ENCODE measurements at regions not wholly inside any gene's neighbourhood (a gene's known extent, or its start where the extent isn't known, plus 50 kb on each side); places are given as distances from the start of the nearest gene placed in this dataset.
"Not testable (repeated sequence)": the region's sequence is repeated elsewhere in the genome, so short reads cannot be mapped to it uniquely, and the experiment has no call there.

GRCh38 chr21:13923175-13923574 is 287.6 kb downstream of the LIPI start:
- DNase-seq (ENCODE audit: low spot score) = not testable (repeated sequence)

GRCh38 chr21:13921455-13921854 is 289.3 kb downstream of the LIPI start:
- DNase-seq (ENCODE audit: low spot score) = not testable (repeated sequence)

DNA sequence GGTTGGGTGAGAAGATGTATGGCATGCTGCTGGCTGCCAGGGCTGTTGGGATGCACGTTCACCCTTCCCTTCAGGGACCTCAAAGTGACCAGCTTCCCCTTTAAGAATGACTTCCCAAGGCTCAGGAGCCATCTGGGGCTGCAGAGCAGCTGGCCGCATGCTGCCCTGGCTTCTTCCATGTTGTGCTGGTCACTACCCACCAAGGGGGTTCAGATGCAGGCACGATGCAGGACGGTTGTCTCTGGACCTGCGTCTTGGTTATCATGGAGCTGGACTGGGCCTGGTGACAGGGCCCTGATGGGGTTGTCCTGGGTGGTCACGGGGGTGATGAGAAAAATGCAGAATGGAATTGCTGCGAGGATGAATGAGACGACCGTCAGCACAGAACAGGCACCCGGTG is 297.8 kb downstream of the POTED start:
- not testable (repeated sequence) for DNase-seq (ENCODE audit: low spot score)

DNA sequence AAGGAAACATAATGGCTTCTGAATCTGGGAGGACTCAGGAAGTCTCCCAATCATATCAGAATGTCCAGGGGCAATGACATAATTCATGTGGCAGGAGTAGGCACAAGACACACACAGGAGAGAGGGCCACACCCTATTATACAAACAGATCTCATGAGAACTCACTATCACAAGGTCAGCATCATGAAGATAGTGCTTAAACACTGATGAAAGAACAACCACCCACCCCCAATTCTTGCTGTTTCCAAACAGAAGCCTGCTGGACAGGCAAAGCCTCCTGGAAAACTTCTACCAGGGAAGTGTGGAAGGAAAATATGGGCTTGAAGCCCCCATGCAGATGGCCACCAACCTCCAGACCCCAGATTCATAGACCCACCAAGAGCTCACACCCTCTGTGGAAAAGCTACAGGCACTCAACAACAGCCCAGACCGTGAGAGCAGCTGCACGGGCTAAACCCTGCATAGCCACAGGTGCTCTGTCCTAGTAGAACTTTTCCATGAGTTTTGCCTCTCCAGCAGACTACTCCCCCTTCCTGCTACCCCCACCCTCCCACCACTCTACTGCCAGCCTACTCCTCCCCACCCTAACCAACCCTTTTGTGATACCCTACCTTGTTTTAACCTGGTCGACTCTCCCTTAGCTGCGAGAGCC is 287.1 kb downstream of the POTED start:
- not testable (repeated sequence) for DNase-seq (ENCODE audit: low spot score)

DNA sequence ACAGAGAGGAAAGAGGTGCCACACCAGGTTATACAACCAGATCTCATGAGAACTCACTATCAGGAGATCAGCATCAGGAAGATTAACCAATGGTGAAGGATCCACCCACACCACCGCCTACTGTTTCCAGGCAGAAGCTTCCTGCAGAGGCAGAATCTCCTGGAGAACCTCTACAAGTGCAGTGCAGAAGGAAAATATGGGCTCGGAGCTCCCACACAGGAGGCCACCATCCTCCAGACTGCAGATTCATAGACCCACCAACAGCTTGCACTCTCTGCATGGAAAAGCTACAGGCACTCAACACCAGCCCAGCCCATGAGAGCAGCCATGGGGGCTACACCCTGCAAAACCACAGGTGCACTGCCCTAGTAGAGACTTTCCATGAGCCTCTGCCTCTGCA is 284.0 kb downstream of the POTED start:
- DNase-seq (ENCODE audit: low spot score) = not testable (repeated sequence)

GRCh38 chr21:13893025-13893424 is 283.4 kb downstream of the POTED start:
- DNase-seq (ENCODE audit: low spot score) = not testable (repeated sequence)

DNA sequence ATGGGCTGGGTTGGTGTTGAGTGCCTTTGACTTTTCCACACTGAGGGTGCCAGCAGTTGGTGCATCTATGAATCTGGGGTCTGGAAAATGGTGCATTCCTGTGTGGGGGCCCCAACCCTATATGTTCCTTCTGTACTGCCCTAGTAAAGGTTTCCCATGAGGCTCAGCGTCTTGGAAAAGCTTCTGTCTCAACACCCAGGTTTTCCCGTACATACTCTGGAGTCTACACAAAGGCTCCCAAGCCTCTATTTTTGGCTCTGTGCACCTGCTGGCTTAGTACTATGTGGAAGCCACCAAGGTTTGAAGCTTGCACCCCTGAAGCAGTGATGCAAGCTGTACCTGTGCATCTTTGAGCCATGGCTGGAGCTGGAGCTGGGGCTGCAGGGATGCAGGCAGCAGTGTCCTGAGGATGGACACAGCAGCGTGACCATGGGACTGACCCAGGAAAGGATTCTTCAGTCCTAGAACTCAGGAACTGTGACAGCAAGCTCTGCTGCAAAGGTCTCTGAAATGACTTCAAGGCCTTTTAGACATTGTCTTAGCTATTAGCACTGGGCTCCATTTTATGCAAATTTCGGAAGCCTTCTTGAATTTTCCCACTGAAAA is 282.7 kb downstream of the POTED start:
- not testable (repeated sequence) for DNase-seq (ENCODE audit: low spot score)

GRCh38 chr21:13889176-13889575 is 279.6 kb downstream of the POTED start:
- DNase-seq (ENCODE audit: low spot score) = not testable (repeated sequence)

DNA sequence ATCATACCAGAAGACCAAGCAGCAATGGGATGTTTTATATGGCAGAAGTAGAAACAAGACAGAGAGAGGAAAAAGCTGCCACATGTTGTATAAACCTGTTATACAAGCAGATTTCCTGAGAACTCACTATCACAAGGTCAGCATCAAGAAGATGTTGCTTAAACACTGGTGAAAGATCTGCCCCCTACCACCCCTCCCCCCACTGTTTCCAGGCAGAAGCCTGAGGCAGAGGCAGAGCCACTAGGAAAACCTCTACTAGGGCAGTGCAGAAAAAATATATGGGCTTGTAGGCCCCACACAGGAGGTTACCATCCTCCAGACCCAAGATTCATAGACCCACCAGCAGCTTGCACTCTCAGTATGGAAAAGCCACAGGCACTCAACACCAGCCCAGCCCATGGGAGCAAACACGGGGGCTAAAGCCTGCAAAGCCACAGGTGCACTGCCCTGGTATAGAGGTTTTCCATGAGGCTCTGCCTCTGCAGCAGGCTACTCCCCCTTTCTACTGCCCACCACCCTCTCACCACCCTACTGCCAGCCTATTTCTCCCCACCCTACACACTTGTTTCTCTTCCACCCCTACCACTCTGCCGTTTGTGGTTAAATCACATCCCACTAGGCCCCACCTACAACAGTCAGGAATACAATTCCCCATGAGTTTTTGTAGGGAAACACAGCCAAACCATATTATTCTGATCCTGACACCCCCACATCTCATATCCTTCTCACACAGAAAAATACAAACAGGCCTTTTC is 274.2 kb downstream of the POTED start:
- not testable (repeated sequence) for DNase-seq (ENCODE audit: low spot score)

DNA sequence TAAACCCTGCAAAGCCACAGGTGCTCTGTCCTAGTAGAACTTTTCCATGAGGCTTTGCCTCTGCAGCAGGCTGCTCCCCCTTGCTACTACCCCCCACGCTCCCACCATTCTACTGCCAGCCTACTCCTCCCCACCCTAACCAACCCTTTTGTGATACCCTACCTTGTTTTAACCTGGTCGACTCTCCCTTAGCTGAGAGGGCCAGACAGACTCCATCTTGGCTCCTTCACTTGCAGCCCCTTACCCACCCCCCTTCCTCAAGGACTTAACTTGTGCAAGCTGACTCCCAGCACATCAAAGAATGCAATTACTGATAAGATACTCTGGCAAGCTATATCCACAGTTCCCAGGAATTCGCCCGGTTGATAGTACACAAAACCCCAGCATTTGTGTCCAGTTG is 267.9 kb downstream of the POTED start:
- DNase-seq (ENCODE audit: low spot score) = not testable (repeated sequence)

DNA sequence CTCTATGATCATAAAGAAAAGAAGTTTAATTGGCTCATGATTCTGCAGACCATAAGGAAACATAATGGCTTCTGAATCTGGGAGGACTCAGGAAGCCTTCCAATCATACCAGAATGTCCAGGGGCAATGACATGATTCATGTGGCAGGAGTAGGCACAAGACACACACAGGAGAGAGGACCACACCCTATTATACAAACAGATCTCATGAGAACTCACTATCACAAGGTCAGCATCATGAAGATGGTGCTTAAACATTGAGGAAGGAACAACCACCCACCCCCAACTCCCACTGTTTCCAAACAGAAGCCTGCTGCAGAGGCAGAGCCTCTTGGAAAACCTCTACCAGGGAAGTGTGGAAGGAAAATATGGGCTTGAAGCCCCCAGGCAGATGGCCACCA is 267.4 kb downstream of the POTED start:
- not testable (repeated sequence) for DNase-seq (ENCODE audit: low spot score)

DNA sequence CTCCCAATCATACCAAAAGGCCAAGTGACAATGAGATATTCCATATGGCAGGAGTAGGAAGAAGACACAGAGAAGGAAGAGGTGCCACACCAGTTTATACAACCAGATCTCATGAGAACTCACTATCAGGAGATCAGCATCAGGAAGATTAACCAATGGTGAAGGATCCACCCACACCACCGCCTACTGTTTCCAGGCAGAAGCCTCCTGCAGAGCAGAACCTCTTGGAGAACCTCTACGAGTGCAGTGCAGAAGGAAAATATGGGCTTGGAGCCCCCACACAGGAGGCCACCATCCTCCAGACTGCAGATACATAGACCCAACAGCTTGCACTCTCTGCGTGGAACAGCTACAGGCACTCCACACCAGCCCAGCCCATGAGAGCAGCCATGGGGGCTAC is 264.4 kb downstream of the POTED start:
- DNase-seq (ENCODE audit: low spot score) = not testable (repeated sequence)

- DNase-seq (ENCODE audit: low spot score) = no peak
Observed at GRCh38 chr21:13854638-13855037, 245.1 kb downstream of the POTED start.

DNA sequence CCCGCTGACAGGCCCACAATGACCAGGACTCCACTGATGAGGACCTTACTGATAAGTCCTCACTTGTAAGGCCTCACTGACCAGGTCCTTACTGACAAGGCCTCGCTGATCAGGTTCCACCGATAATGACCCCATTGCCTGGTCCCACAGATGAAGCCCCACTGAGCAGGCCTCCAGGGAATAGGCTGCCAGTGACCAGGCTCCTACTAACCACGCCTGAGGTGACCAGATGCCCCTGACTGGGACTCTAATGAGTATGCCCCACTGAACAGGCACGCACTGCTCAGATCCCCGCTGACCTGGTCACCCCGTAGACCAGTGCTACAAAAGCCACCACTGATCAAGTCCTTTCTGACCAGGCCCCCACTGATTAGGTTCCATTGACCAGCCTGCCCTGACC is 241.2 kb downstream of the POTED start:
- not testable (repeated sequence) for DNase-seq (ENCODE audit: low spot score)

DNA sequence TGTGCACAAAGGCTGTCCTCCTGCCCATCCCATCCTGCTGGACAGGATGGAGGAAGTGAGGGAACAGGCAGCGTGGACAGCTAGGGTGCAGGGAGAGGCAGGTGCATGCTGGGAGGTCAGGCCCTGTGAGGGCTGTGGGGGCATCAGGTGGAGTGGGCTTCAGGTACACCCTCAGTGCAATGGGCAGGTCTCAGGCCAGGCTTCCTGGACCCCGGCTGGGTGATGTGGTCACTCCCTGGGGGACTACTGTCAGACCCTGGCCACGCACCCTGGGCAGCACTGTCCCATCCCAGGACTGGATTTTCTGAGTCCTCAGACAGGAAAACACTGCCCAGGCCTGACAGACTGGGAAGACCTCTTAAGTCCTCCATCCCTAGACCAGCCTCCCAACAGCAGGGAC is 239.9 kb downstream of the POTED start:
- DNase-seq (ENCODE audit: low spot score) = not testable (repeated sequence)

DNA sequence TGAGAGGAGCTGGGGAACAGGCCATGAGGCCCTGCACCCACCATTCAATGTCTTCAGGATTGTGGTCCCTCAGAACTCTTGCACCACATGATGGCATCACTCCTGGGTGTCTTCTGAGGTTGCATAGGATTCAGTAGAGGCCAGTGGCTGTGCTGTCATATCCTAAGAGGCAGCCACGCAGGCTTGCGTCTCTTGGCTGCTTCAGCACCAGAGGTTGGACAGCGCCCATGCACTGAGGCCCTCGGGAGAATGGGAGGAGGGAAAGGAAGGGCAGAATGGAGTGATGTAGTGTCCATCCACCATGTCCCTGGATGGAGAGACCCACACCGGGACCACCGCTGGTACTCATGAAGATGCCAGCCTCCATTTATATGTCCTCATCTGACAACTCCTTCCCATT is 237.1 kb downstream of the POTED start:
- DNase-seq (ENCODE audit: low spot score) = not testable (repeated sequence)

GRCh38 chr21:13844574-13844973 is 235.0 kb downstream of the POTED start:
- DNase-seq (ENCODE audit: low spot score) = not testable (repeated sequence)

- DNase-seq (ENCODE audit: low spot score) = not testable (repeated sequence)
Observed at GRCh38 chr21:13843081-13843480, 233.5 kb downstream of the POTED start.

DNA sequence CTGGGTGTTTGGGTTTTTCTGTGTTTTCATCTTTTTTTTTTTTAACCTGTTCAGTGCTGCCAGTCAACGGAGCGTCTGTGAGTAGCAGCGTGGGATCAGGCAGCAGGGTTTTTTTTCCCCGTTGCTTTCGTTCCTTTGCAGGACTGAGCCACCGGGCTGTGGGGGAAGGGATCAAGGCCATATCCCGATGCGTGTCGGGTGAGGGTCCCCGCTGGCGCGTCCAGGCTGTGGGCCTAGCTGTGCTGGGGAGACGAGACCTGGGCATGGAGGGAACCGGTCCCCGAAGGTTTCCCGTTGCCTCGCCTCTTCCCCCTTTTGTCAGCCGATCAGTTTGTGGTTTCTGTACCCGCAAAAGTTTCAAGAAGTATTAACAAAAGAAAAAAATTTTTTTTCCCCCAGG is 218.1 kb downstream of the POTED start:
- DNase-seq (ENCODE audit: low spot score) = not testable (repeated sequence)

GRCh38 chr21:13827201-13827600 is 217.6 kb downstream of the POTED start:
- no peak for DNase-seq (ENCODE audit: low spot score)

- not testable (repeated sequence) for DNase-seq (ENCODE audit: low spot score)
Observed at GRCh38 chr21:13826511-13826910, 216.9 kb downstream of the POTED start.

DNA sequence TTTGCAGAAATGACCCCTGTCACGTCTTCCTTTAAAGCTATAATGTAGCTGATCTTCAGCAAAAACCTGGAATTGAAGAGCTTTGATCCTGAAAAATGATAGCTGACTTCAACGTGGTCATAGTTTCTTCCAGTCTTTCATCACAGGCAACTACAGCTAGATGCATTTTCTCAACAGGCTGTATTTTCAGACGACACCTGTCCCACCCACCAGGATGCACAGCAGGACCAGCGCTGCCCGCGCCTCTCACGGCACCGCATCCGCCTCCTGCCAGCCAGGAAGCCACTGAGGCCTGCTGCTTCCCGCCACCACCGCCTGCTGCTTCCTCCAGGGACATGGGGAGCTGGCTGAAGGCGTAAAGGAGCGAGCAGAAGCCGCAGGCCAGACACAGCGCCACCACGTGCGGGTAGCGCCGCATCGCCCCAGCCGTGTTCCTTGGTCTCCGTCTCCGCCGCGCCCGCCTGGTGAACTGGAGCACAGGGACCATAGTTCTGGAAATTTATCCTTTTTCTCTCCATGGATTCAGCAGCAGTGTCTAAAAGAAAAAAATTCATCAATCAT is 215.7 kb downstream of the POTED start:
- not testable (repeated sequence) for DNase-seq (ENCODE audit: low spot score)

Data from umbilical cord (tissue), 1 donor.